ENCODE measurements at regions not wholly inside any gene's neighbourhood (a gene's known extent, or its start where the extent isn't known, plus 50 kb on each side); places are given as distances from the start of the nearest gene placed in this dataset.

DNA sequence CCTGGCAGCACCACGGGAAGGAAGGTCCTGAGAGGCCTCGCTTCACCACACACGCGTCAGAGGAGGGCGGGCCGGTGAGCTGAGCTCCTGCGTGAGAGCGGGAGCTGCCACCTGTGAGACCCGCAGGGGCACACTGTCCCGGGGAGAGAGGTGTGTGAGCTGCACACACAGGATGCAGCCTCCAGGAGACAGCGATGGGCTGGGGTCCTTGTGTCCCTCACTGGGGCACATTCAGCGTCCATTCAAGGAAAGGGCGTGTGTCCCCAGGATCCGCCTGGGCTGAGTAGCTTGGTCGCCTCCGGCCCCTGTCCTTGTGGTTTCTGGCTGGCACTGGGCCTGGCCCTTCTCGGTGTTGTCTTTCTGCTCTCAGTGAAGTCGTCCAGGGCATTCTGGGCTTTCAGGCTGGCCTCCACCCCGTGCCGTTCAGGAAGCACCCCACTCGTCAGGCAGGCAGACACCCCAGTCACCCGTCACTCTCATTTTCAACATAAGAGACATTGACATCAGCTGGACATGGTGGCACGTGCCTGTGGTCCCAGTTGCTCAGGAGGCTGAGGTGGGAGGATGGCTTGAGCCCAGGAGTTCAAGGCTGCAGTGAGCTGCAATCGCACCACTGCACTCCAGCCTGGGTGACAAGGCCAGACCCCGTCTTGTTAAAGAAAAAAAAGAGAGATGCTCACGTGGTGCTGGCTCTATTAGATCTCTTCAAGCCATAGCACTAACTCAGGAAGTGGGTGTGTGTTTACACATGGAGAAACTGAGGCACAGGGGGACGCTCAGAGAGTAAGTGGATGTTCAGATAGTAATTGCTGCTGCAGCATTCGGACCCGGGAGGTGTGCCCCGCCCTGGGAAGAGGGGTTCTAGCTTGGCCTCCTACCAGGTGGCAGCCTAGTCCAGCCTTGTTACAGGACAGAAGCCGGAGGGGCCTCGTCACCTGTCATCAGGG is 1081.6 kb downstream of the BRD1 start:
- in situ Hi-C loops (cut with MboI; ENCODE audit: low sequenced_read_pairs), result no loop called here

GRCh38 chr22:48744967-48745841 is 1082.5 kb downstream of the BRD1 start:
- no peaks in the 10 kb centered on the region for H3K9me3 ChIP-seq
- H3K4me1 ChIP-seq, result no peaks in the 10 kb centered on the region
- no peaks in the 10 kb centered on the region for H3K36me3 ChIP-seq (replicated peaks)
- H3K27me3 ChIP-seq (ENCODE audit: low read depth), result no peaks in the 10 kb centered on the region
- H3K4me3 ChIP-seq, result no peak overlapping the region
- in situ Hi-C loops (cut with MboI; ENCODE audit: low sequenced_read_pairs), result no loop called here
- no peak for DNase-seq (ENCODE audit: low spot score in 2 of 2)

More for the DNA sequence above, 1081.6 kb downstream of the BRD1 start:
- Histone ChIP-seq H3K4me1 (no peaks in the 10 kb centered on the region), H3K4me3 (no peak overlapping the region), H3K9me3 (no peaks in the 10 kb centered on the region), H3K27me3 (ENCODE audit: low read depth) (no peaks in the 10 kb centered on the region), H3K36me3 (replicated peaks) (no peaks in the 10 kb centered on the region)
- DNase-seq (ENCODE audit: low spot score in 2 of 2), result no peak

DNA sequence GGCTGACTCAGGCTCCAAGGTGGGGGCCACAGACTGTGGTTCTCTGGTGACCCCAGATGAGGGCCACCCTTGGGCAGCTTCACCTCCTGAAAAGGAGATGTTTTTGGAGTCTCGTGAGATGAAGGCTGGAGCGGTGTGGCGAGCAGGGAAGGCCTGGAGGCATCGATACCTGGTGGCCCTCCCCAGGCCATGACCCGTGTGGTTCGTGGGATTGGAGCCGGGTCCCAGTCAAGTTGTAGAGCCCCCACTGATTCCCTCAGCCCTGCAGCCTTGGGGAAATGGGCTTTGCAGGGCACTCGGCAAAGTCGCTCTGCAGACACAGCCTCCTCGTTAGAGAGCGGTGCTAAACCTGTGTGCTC is 1083.4 kb downstream of the BRD1 start:
- Histone ChIP-seq H3K4me3 (no peak overlapping the region), H3K9me3 (no peaks in the 10 kb centered on the region), H3K4me1 (no peaks in the 10 kb centered on the region), H3K36me3 (replicated peaks) (no peaks in the 10 kb centered on the region), H3K27me3 (ENCODE audit: low read depth) (no peaks in the 10 kb centered on the region)
- no peak for DNase-seq (ENCODE audit: low spot score in 2 of 2)
- in situ Hi-C loops (cut with MboI; ENCODE audit: low sequenced_read_pairs), result no loop called here

GRCh38 chr22:48743601-48744282 is 1083.9 kb downstream of the BRD1 start:
- Histone ChIP-seq H3K9me3 (no peaks in the 10 kb centered on the region), H3K36me3 (replicated peaks) (no peaks in the 10 kb centered on the region), H3K4me1 (no peaks in the 10 kb centered on the region), H3K4me3 (no peak overlapping the region), H3K27me3 (ENCODE audit: low read depth) (no peaks in the 10 kb centered on the region)
- in situ Hi-C loops (cut with MboI; ENCODE audit: low sequenced_read_pairs), result no loop called here
- DNase-seq (ENCODE audit: low spot score in 2 of 2), result no peak

DNA sequence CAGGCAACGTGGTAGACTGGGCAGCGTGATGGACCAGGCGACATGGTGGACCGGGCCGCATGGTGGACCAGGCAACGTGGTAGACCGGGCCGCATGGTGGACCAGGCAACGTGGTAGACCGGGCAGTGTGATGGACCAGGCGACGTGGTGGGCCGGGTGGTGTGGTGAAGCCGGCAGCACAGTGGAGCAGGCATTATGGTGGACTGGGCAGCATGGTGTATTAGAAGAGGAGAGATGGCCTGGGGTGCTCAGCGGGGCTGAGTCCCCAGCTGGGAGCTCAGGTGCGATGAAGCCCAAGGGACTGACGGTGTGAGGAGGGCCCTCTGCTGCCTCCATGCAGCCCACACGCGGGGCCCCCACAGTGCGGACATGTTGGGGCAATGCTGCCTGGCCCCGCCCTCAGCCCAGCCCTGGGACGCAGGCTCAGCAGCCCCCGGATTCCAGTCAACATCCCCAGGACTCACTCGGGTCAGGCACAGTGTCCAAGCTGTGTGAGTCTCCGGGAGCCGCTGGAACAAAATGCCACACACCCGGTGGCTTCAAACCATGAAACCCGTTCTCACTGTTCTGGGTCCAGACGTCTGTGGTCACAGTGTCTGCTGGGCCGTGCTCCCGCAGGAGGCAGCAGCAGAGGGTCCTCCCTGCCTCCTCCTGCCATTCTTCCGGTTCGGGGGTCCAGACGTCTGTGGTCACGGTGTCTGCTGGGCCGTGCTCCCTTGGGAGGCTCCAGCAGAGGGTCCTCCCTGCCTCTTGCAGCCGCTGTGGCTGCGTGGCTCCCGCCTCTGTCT is 1084.9 kb downstream of the BRD1 start:
- in situ Hi-C loops (cut with MboI; ENCODE audit: low sequenced_read_pairs), result no loop called here
- Histone ChIP-seq H3K27me3 (ENCODE audit: low read depth) (no peaks in the 10 kb centered on the region), H3K4me1 (no peaks in the 10 kb centered on the region), H3K4me3 (no peak overlapping the region), H3K9me3 (no peaks in the 10 kb centered on the region), H3K36me3 (replicated peaks) (no peaks in the 10 kb centered on the region)
- DNase-seq (ENCODE audit: low spot score in 2 of 2), result no peak

DNA sequence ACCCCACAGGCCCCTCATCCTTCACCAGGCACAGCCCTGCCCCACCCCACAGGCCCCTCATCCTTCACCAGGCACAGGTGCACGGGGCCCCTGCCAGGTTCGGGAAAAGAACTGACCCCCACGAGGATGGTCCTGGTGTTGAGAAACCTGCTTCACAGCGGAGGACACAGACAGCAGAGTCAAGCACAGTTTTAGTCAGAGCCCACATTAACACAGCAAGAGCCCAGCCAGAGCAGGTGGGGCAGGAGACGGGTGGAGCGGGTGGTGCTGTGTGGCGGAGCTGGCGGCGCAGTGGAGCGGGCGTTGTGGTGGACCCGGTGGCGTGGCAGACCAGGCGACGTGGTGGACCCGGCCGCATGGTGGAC is 1085.5 kb downstream of the BRD1 start:
- Histone ChIP-seq H3K9me3 (no peaks in the 10 kb centered on the region), H3K27me3 (ENCODE audit: low read depth) (no peaks in the 10 kb centered on the region), H3K36me3 (replicated peaks) (no peaks in the 10 kb centered on the region), H3K4me3 (no peak overlapping the region), H3K4me1 (no peaks in the 10 kb centered on the region)
- no peak for DNase-seq (ENCODE audit: low spot score in 2 of 2)
- in situ Hi-C loops (cut with MboI; ENCODE audit: low sequenced_read_pairs), result no loop called here

DNA sequence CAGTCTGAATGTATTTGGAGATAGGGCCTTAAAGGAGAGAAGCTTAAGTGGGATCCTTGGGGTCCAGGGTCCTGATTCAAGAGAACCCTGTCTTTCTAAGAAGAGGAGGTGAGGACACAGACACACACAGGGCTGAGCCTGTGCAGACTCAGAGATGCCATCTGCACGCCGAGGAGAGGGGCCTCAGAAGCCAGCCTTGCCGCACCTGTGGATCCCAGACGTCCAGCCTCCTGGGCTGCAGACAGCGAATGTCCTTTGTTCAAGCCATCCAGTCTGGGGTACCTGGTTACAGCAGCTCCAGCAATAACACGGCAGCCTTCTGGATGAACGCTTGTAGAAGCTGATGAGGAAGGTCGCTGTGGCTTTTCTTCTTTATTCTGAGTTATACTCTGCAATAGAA is 1086.1 kb downstream of the BRD1 start:
- Histone ChIP-seq H3K27me3 (ENCODE audit: low read depth) (no peaks in the 10 kb centered on the region), H3K9me3 (no peaks in the 10 kb centered on the region), H3K36me3 (replicated peaks) (no peaks in the 10 kb centered on the region), H3K4me1 (no peaks in the 10 kb centered on the region), H3K4me3 (no peak overlapping the region)
- in situ Hi-C loops (cut with MboI; ENCODE audit: low sequenced_read_pairs), result no loop called here
- no peak for DNase-seq (ENCODE audit: low spot score in 2 of 2)

GRCh38 chr22:48740731-48741405 is 1086.8 kb downstream of the BRD1 start:
- no peak for DNase-seq (ENCODE audit: low spot score in 2 of 2)
- Histone ChIP-seq H3K9me3 (no peaks in the 10 kb centered on the region), H3K4me3 (no peak overlapping the region), H3K4me1 (no peaks in the 10 kb centered on the region), H3K36me3 (replicated peaks) (no peaks in the 10 kb centered on the region), H3K27me3 (ENCODE audit: low read depth) (no peaks in the 10 kb centered on the region)
- in situ Hi-C loops (cut with MboI; ENCODE audit: low sequenced_read_pairs), result no loop called here

DNA sequence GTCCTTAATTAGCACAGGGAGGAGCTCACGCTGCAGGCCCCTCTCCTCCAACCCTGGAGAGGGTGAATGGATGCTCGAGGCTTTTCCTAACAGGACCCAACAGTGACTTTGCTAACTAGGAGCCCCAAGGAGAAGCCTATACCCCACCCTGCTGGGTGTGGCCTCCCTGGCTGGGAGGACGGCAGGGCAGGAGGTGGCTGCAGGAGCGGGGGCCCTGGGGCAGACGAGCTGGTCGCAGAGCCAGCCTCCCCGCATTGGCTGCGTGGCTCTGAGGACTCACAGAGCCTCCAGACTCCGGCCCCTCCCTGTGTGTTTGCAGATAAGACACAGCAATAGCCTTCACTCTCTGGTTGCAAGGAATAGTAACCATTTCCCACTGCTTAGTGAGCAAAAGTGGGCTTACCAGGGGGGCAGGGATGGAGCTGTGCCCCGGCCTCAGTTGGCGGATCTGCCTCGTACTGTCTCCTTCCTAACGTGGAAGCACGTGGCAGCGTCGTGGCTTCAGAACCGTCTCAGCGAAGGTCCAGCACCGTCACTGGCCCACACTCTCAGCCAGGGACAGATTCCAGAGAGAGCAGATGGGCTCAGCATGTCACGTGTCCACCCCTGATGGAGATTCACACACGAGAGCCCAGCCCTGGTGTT is 1087.5 kb downstream of the BRD1 start:
- Histone ChIP-seq H3K27me3 (ENCODE audit: low read depth) (no peaks in the 10 kb centered on the region), H3K4me1 (no peaks in the 10 kb centered on the region)

GRCh38 chr22:48739348-48740085 is 1088.2 kb downstream of the BRD1 start:
- DNase-seq (ENCODE audit: low spot score in 2 of 2), result no peak
- Histone ChIP-seq H3K9me3 (no peaks in the 10 kb centered on the region), H3K4me3 (no peak overlapping the region), H3K27me3 (ENCODE audit: low read depth) (no peaks in the 10 kb centered on the region), H3K4me1 (no peaks in the 10 kb centered on the region), H3K36me3 (replicated peaks) (no peaks in the 10 kb centered on the region)
- in situ Hi-C loops (cut with MboI; ENCODE audit: low sequenced_read_pairs), result no loop called here

More for the DNA sequence above, 1087.5 kb downstream of the BRD1 start:
- no peaks in the 10 kb centered on the region for H3K9me3 ChIP-seq
- no peaks in the 10 kb centered on the region for H3K36me3 ChIP-seq (replicated peaks)
- DNase-seq (ENCODE audit: low spot score in 2 of 2), result no peak
- in situ Hi-C loops (cut with MboI; ENCODE audit: low sequenced_read_pairs), result no loop called here
- no peak overlapping the region for H3K4me3 ChIP-seq

- DNase-seq (ENCODE audit: low spot score in 2 of 2), result no peak
- no peaks in the 10 kb centered on the region for H3K9me3 ChIP-seq
- H3K36me3 ChIP-seq (replicated peaks), result no peaks in the 10 kb centered on the region
- in situ Hi-C loops (cut with MboI; ENCODE audit: low sequenced_read_pairs), result no loop called here
- H3K27me3 ChIP-seq (ENCODE audit: low read depth), result no peaks in the 10 kb centered on the region
- H3K4me1 ChIP-seq, result no peaks in the 10 kb centered on the region
- H3K4me3 ChIP-seq, result no peak overlapping the region
Observed at GRCh38 chr22:48738204-48738980, 1089.3 kb downstream of the BRD1 start.
